MCF 10A (cell line): ENCODE measurements at regions not wholly inside any gene's neighbourhood (a gene's known extent, or its start where the extent isn't known, plus 50 kb on each side); places are given as distances from the start of the nearest gene placed in this dataset.

Experiments used
- BruUV-seq: library from RNA; stranded (reverse); fragments of 400-500 nt; replicated peaks from 2 replicates; lab custom pipeline; 2021; lab: Mats Ljungman, UMichigan
- CTCF ChIA-PET: fragments of 300-600 bp; sonication (Branson Sonifier 250); formaldehyde crosslinking; extraction: SDS; loops from one replicate; lab custom pipeline; 2021; ENCODE audit warnings: antibody characterized with exemption, inconsistent platforms; lab: Yijun Ruan, JAX
- POLR2A ChIA-PET: fragments of 300-600, 350-650 bp; sonication (Branson Sonifier 250); formaldehyde crosslinking; extraction: SDS; loops from one replicate; lab custom pipeline; 2020; ENCODE audit warnings: antibody characterized with exemption, inconsistent platforms; lab: Yijun Ruan, JAX
- DNase-seq: peaks from one replicate; pipeline ENCODE4 v3.0.0-alpha.2; 2018; ENCODE audit not compliant: unreplicated experiment
- H3K27ac Mint-ChIP-seq: one replicate; pipeline ENCODE4 v1.8.0; 2022; ENCODE audit warnings: mild to moderate bottlenecking, low read depth, mixed read lengths; ENCODE audit not compliant: unreplicated experiment
- H3K27me3 Mint-ChIP-seq: one replicate; pipeline ENCODE4 v1.8.0; 2022; ENCODE audit warnings: mixed read lengths; ENCODE audit not compliant: insufficient read depth, unreplicated experiment
- H3K36me3 Mint-ChIP-seq: one replicate; pipeline ENCODE4 v1.8.0; 2022; ENCODE audit warnings: mild to moderate bottlenecking, moderate library complexity, mixed read lengths; ENCODE audit not compliant: insufficient read depth, unreplicated experiment
- H3K4me1 Mint-ChIP-seq: one replicate; pipeline ENCODE4 v1.8.0; 2022; ENCODE audit warnings: mixed read lengths; ENCODE audit not compliant: insufficient read depth, unreplicated experiment
- H3K4me3 Mint-ChIP-seq: one replicate; pipeline ENCODE4 v1.8.0; 2022; ENCODE audit warnings: mild to moderate bottlenecking, moderate library complexity, mixed read lengths; ENCODE audit not compliant: unreplicated experiment
- H3K9me3 Mint-ChIP-seq: one replicate; pipeline ENCODE4 v1.8.0; 2022; ENCODE audit warnings: mixed read lengths; ENCODE audit not compliant: unreplicated experiment
- intact Hi-C: fragments of 100-400 bp; cut with micrococcal nuclease; formaldehyde crosslinking; loops from 2 replicates; pipeline ENCODE4 v1.14.1; 2022
- TF ChIP-seq, protein P1 (sequence below): fragments of 200-600 bp; IDR thresholded peaks from one replicate; pipeline ENCODE4 v1.8.0; 2022; ENCODE audit warnings: antibody characterized with exemption, mild to moderate bottlenecking; ENCODE audit not compliant: unreplicated experiment

DNA sequence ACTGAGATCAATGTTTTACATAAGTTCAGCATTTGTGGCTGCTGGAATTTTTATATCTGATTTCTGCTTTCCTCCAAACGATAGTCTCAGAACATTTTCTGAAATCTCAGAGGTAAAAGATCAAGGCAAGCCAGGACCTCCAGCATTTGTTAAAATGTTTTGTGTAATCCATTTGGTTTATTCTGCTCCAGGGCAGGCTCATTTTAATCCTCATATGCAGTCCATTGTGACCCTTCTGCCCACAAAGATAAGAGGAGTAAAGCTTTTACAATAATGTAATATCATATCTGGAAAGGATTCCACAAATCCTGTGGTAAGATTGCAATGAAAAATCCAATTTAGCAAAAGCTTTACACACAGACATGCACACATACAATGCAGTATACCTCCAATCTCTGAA is 55.3 kb upstream of the KCNH5 start:
- intact Hi-C loops = no loop called here

DNA sequence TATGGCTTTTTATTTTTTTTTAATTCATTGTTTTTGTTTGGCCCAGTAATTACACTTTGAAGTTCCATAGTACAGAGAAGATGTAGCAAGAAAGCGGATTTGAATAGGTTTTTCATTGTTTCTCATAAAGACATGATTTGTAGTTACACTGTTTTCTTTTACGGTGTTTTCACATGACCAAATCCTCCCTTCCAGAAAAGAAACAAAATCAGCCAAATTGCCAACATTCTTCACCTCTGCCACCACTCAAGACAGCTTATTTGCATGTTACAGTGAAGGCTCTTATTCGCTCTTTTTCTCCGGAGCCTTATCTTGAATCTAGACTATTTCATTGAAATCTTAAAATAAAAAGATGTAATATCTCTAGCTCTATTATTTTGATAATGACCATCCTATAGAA is 50.9 kb upstream of the KCNH5 start:
- BruUV-seq = no TSS peak
- Mint-ChIP-seq H3K4me1 (no peaks in the 10 kb centered on the region), H3K27me3 (no peaks in the 10 kb centered on the region), H3K9me3 (no peaks in the 10 kb centered on the region), H3K36me3 (no peaks in the 10 kb centered on the region), H3K4me3 (no peak overlapping the region), H3K27ac (no peak overlapping the region)
- TF ChIP-seq, protein P1, sequence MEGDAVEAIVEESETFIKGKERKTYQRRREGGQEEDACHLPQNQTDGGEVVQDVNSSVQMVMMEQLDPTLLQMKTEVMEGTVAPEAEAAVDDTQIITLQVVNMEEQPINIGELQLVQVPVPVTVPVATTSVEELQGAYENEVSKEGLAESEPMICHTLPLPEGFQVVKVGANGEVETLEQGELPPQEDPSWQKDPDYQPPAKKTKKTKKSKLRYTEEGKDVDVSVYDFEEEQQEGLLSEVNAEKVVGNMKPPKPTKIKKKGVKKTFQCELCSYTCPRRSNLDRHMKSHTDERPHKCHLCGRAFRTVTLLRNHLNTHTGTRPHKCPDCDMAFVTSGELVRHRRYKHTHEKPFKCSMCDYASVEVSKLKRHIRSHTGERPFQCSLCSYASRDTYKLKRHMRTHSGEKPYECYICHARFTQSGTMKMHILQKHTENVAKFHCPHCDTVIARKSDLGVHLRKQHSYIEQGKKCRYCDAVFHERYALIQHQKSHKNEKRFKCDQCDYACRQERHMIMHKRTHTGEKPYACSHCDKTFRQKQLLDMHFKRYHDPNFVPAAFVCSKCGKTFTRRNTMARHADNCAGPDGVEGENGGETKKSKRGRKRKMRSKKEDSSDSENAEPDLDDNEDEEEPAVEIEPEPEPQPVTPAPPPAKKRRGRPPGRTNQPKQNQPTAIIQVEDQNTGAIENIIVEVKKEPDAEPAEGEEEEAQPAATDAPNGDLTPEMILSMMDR = no peak
- ChIA-PET POLR2A (interaction anchor here (0.7 kb wide), 1 partner anchor 478 kb away, joined by 3 read pairs; no protein-coding TSS in a partner anchor), CTCF (interaction anchor here (1.1 kb wide), 1 partner anchor 78 kb away, joined by 4 read pairs; no protein-coding TSS in a partner anchor)
- intact Hi-C loops = no loop called here
- DNase-seq = no peak

More for the DNA sequence above, 55.3 kb upstream of the KCNH5 start:
- H3K9me3 Mint-ChIP-seq = peaks cover 7% of the 10 kb centered on the region
- no peaks in the 10 kb centered on the region for H3K27me3 Mint-ChIP-seq
- BruUV-seq = no TSS peak
- no peaks in the 10 kb centered on the region for H3K36me3 Mint-ChIP-seq
- H3K4me1 Mint-ChIP-seq = peaks cover 6% of the 10 kb centered on the region
- TF ChIP-seq, protein P1 = no peak
- ChIA-PET CTCF (interaction anchor here (0.6 to 1.1 kb wide), 3 partner anchors 13 to 136 kb away, joined by 3 read pairs; no protein-coding TSS in a partner anchor), POLR2A (no interaction called here)
- H3K4me3 Mint-ChIP-seq = no peak overlapping the region
- DNase-seq = no peak
- H3K27ac Mint-ChIP-seq = no peak overlapping the region
